OCI-LY7 (cell line): ENCODE measurements at regions not wholly inside any gene's neighbourhood (a gene's known extent, or its start where the extent isn't known, plus 50 kb on each side); places are given as distances from the start of the nearest gene placed in this dataset.
"Not testable (repeated sequence)": the region's sequence is repeated elsewhere in the genome, so short reads cannot be mapped to it uniquely, and the experiment has no call there.

Source experiments
- BruUV-seq: library from RNA; stranded (reverse); fragments of 400-500 nt; replicated peaks from 2 replicates; lab custom pipeline; 2021; lab: Mats Ljungman, UMichigan
- CTCF ChIA-PET: fragments of 300-600 bp; sonication (Branson Sonifier 250); formaldehyde crosslinking; loops from one replicate; lab custom pipeline; 2022; ENCODE audit warnings: antibody characterized with exemption; ENCODE audit not compliant: unreplicated experiment; lab: Charles Lee
- POLR2A ChIA-PET: fragments of 300-600 bp; sonication (Branson Sonifier 250); formaldehyde crosslinking; loops from one replicate; lab custom pipeline; 2022; ENCODE audit warnings: antibody characterized with exemption; lab: Charles Lee
- DNase-seq: peaks from one replicate; pipeline ENCODE4 v3.0.0-alpha.2; 2015; ENCODE audit warnings: low spot score
- H2AFZ ChIP-seq: fragments of 200-600 bp; sonication (generic), shearing (Covaris generic); 2 replicates; pipeline ENCODE4 v1.6.1; 2014; ENCODE audit warnings: mild to moderate bottlenecking, antibody characterized with exemption, low read length, moderate library complexity
- H3K27ac ChIP-seq: fragments of 200-600 bp; sonication (generic); 2 replicates; pipeline ENCODE4 v1.5.1; 2014; ENCODE audit warnings: mixed run types, low read depth, mild to moderate bottlenecking, moderate library complexity, low read length, inconsistent platforms; ENCODE audit not compliant: poor library complexity, severe bottlenecking
- H3K36me3 ChIP-seq: fragments of 200-600 bp; sonication (generic); 2 replicates; pipeline ENCODE4 v1.6.1; 2014; ENCODE audit warnings: mild to moderate bottlenecking, antibody characterized with exemption, low read length, moderate library complexity, mixed read lengths; ENCODE audit not compliant: insufficient read depth
- H3K4me1 ChIP-seq: fragments of 200-600 bp; sonication (generic); 2 replicates; pipeline ENCODE4 v1.5.1; 2014; ENCODE audit warnings: mild to moderate bottlenecking, low read length; ENCODE audit not compliant: insufficient read depth, poor library complexity, severe bottlenecking
- H3K4me2 ChIP-seq: fragments of 200-600 bp; sonication (generic); 2 replicates; pipeline ENCODE4 v1.6.1; 2014; ENCODE audit warnings: mild to moderate bottlenecking, low read length
- H3K4me3 ChIP-seq: fragments of 200-600 bp; sonication (generic); 2 replicates; pipeline ENCODE4 v1.5.1; 2014; ENCODE audit warnings: mild to moderate bottlenecking, low read depth, low read length; ENCODE audit not compliant: poor library complexity, severe bottlenecking
- H3K79me2 ChIP-seq: fragments of 200-600 bp; sonication (generic); 2 replicates; pipeline ENCODE4 v1.6.1; 2016; ENCODE audit warnings: low read depth, mild to moderate bottlenecking, low read length, moderate library complexity, mixed read lengths; ENCODE audit not compliant: insufficient read depth
- H3K9me2 ChIP-seq: fragments of 200-600 bp; sonication (generic); 2 replicates; pipeline ENCODE4 v1.6.1; 2016; ENCODE audit warnings: mild to moderate bottlenecking, low read length, mixed read lengths; ENCODE audit not compliant: insufficient read depth
- H3K9me3 ChIP-seq: fragments of 200-600 bp; sonication (generic); 2 replicates; pipeline ENCODE4 v1.6.1; 2014; ENCODE audit warnings: mild to moderate bottlenecking, mixed run types, low read length, mixed read lengths
- H4K20me1 ChIP-seq: fragments of 200-600 bp; sonication (generic); 2 replicates; pipeline ENCODE4 v1.6.1; 2014; ENCODE audit warnings: mild to moderate bottlenecking, antibody characterized with exemption, low read length, moderate library complexity, mixed read lengths; ENCODE audit not compliant: insufficient read depth
- CTCF ChIP-seq: fragments of 200-600 bp; sonication (generic); conservative IDR thresholded peaks from 2 replicates; pipeline ENCODE4 v1.5.1; 2014; ENCODE audit warnings: mild to moderate bottlenecking, antibody characterized with exemption, low read length, moderate library complexity, mixed read lengths
- EZH2phosphoT487 ChIP-seq: fragments of 200-600 bp; sonication (generic); IDR thresholded peaks from 2 replicates; pipeline ENCODE4 v1.6.1; 2018; ENCODE audit warnings: low read depth, borderline replicate concordance, mild to moderate bottlenecking, mixed run types, antibody characterized with exemption, low read length, moderate library complexity, mixed read lengths
- intact Hi-C: fragments of 100-400 bp; cut with micrococcal nuclease; formaldehyde crosslinking; loops from one replicate; pipeline ENCODE4 v1.10.0; 2022; ENCODE audit not compliant: unreplicated experiment

GRCh38 chr7:114269714-114270113 lies 144.9 kb upstream of the FOXP2 start:
- H3K27ac ChIP-seq: no peak overlapping the region
- ChIA-PET CTCF (no interaction called here), POLR2A (interaction anchor here (0.6 kb wide), 1 partner anchor 1121 kb away, joined by 3 read pairs; no protein-coding TSS in a partner anchor)
- intact Hi-C loops: no loop called here
- no peak overlapping the region for H3K4me3 ChIP-seq
- no peaks in the 10 kb centered on the region for H3K36me3 ChIP-seq
- H4K20me1 ChIP-seq: no peaks in the 10 kb centered on the region
- DNase-seq: no peak
- H3K4me1 ChIP-seq: no peaks in the 10 kb centered on the region
- no peak for TF ChIP-seq CTCF
- TF ChIP-seq EZH2phosphoT487: no peak
- no peaks in the 10 kb centered on the region for H3K9me2 ChIP-seq
- BruUV-seq: no TSS peak
- H2AFZ ChIP-seq: no peak overlapping the region
- no peak overlapping the region for H3K4me2 ChIP-seq
- H3K79me2 ChIP-seq: no peaks in the 10 kb centered on the region
- no peaks in the 10 kb centered on the region for H3K9me3 ChIP-seq

- H3K4me2 ChIP-seq, H4K20me1 ChIP-seq, H3K9me3 ChIP-seq, H2AFZ ChIP-seq, H3K4me3 ChIP-seq, CTCF ChIA-PET, H3K4me1 ChIP-seq, H3K9me2 ChIP-seq, DNase-seq, H3K36me3 ChIP-seq, H3K27ac ChIP-seq, intact Hi-C loops, BruUV-seq, H3K79me2 ChIP-seq: not testable (repeated sequence)
- POLR2A ChIA-PET: interaction anchor here (0.8 to 1.1 kb wide), 2 partner anchors 9 to 974 kb away, joined by 3 read pairs; no protein-coding TSS in a partner anchor
Measured at GRCh38 chr7:114267550-114267949, 147.1 kb upstream of the FOXP2 start.

- no peaks in the 10 kb centered on the region for H3K36me3 ChIP-seq
- ChIA-PET POLR2A (no interaction called here), CTCF (no interaction called here)
- H3K27ac ChIP-seq: no peak overlapping the region
- no peaks in the 10 kb centered on the region for H3K9me3 ChIP-seq
- no peaks in the 10 kb centered on the region for H3K79me2 ChIP-seq
- BruUV-seq: no TSS peak
- H4K20me1 ChIP-seq: no peaks in the 10 kb centered on the region
- no peaks in the 10 kb centered on the region for H3K4me1 ChIP-seq
- H3K4me2 ChIP-seq: no peak overlapping the region
- no peak for TF ChIP-seq EZH2phosphoT487
- TF ChIP-seq CTCF: no peak
- no peak overlapping the region for H3K4me3 ChIP-seq
- no peaks in the 10 kb centered on the region for H3K9me2 ChIP-seq
- H2AFZ ChIP-seq: no peak overlapping the region
- intact Hi-C loops: no loop called here
- DNase-seq: no peak
Measured at GRCh38 chr7:114264023-114264422, 150.6 kb upstream of the FOXP2 start.
